H1 (cell line): ENCODE measurements at regions not wholly inside any gene's neighbourhood (a gene's known extent, or its start where the extent isn't known, plus 50 kb on each side); places are given as distances from the start of the nearest gene placed in this dataset.

Source experiments
- ASH2L ChIP-seq: fragments of 200-600, 300-600 bp; sonication (generic); IDR thresholded peaks from one replicate; pipeline ENCODE4 v1.7.1; 2017; ENCODE audit warnings: low read length
- KDM4A ChIP-seq: IDR thresholded peaks from one replicate; pipeline ENCODE4 v1.7.1; 2012; ENCODE audit warnings: low read depth, mild to moderate bottlenecking, moderate library complexity, low read length, inconsistent platforms; ENCODE audit not compliant: severe bottlenecking
- TF ChIP-seq, protein P1 (sequence below): fragments of 300-600 bp; sonication (generic); IDR thresholded peaks from 2 replicates; pipeline ENCODE4 v1.7.1; 2012; ENCODE audit warnings: low read length, moderate library complexity, mild to moderate bottlenecking, inconsistent platforms; ENCODE audit not compliant: insufficient replicate concordance

DNA sequence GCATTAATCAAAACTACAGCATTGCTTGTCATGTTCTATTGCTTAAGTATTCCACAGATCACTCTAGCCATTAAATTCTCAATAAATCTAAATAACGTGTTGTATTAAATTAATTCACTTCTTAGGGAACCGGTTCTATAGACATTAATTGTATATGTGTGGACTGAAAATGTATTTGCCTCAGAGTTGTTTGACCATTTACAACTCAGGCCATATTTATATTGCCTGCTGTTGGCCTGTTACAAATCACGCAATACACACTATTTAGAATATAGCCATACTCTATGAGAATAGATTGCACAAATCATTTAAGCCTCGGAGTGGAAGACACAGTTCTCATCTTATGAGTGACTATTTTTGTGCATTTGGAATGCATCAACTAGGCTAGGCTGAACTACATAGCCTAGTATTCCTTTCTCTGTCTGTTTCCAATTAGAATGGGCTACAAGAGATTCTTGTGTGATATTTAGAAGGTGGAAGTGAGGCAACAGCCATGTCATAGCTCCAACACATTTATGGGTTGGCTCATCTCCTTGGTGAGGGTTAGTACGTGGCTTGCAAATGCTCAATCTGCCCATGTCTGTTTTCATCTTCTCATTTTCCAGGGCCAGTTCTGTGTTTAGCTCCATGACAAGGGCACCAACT, 1116.1 kb downstream of the PCDH9 start (continued):
- TF ChIP-seq, protein P1, sequence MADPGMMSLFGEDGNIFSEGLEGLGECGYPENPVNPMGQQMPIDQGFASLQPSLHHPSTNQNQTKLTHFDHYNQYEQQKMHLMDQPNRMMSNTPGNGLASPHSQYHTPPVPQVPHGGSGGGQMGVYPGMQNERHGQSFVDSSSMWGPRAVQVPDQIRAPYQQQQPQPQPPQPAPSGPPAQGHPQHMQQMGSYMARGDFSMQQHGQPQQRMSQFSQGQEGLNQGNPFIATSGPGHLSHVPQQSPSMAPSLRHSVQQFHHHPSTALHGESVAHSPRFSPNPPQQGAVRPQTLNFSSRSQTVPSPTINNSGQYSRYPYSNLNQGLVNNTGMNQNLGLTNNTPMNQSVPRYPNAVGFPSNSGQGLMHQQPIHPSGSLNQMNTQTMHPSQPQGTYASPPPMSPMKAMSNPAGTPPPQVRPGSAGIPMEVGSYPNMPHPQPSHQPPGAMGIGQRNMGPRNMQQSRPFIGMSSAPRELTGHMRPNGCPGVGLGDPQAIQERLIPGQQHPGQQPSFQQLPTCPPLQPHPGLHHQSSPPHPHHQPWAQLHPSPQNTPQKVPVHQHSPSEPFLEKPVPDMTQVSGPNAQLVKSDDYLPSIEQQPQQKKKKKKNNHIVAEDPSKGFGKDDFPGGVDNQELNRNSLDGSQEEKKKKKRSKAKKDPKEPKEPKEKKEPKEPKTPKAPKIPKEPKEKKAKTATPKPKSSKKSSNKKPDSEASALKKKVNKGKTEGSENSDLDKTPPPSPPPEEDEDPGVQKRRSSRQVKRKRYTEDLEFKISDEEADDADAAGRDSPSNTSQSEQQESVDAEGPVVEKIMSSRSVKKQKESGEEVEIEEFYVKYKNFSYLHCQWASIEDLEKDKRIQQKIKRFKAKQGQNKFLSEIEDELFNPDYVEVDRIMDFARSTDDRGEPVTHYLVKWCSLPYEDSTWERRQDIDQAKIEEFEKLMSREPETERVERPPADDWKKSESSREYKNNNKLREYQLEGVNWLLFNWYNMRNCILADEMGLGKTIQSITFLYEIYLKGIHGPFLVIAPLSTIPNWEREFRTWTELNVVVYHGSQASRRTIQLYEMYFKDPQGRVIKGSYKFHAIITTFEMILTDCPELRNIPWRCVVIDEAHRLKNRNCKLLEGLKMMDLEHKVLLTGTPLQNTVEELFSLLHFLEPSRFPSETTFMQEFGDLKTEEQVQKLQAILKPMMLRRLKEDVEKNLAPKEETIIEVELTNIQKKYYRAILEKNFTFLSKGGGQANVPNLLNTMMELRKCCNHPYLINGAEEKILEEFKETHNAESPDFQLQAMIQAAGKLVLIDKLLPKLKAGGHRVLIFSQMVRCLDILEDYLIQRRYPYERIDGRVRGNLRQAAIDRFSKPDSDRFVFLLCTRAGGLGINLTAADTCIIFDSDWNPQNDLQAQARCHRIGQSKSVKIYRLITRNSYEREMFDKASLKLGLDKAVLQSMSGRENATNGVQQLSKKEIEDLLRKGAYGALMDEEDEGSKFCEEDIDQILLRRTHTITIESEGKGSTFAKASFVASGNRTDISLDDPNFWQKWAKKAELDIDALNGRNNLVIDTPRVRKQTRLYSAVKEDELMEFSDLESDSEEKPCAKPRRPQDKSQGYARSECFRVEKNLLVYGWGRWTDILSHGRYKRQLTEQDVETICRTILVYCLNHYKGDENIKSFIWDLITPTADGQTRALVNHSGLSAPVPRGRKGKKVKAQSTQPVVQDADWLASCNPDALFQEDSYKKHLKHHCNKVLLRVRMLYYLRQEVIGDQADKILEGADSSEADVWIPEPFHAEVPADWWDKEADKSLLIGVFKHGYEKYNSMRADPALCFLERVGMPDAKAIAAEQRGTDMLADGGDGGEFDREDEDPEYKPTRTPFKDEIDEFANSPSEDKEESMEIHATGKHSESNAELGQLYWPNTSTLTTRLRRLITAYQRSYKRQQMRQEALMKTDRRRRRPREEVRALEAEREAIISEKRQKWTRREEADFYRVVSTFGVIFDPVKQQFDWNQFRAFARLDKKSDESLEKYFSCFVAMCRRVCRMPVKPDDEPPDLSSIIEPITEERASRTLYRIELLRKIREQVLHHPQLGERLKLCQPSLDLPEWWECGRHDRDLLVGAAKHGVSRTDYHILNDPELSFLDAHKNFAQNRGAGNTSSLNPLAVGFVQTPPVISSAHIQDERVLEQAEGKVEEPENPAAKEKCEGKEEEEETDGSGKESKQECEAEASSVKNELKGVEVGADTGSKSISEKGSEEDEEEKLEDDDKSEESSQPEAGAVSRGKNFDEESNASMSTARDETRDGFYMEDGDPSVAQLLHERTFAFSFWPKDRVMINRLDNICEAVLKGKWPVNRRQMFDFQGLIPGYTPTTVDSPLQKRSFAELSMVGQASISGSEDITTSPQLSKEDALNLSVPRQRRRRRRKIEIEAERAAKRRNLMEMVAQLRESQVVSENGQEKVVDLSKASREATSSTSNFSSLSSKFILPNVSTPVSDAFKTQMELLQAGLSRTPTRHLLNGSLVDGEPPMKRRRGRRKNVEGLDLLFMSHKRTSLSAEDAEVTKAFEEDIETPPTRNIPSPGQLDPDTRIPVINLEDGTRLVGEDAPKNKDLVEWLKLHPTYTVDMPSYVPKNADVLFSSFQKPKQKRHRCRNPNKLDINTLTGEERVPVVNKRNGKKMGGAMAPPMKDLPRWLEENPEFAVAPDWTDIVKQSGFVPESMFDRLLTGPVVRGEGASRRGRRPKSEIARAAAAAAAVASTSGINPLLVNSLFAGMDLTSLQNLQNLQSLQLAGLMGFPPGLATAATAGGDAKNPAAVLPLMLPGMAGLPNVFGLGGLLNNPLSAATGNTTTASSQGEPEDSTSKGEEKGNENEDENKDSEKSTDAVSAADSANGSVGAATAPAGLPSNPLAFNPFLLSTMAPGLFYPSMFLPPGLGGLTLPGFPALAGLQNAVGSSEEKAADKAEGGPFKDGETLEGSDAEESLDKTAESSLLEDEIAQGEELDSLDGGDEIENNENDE: no peak
- no peak for TF ChIP-seq KDM4A
- TF ChIP-seq ASH2L: no peak
